Hematopoietic multipotent progenitor cell treated with erythropoietin and hydrocortisone succinate and interleukin-3 and kit ligand, for 15 days (in vitro differentiated cells): ENCODE measurements at regions not wholly inside any gene's neighbourhood (a gene's known extent, or its start where the extent isn't known, plus 50 kb on each side); places are given as distances from the start of the nearest gene placed in this dataset.
A peak's percentile ranks its signal among the peaks of the same experiment; 100 is the strongest.
"Not testable (repeated sequence)": the region's sequence is repeated elsewhere in the genome, so short reads cannot be mapped to it uniquely, and the experiment has no call there.

Experiments
- DNase-seq: peaks from one replicate; pipeline ENCODE4 v3.0.0-alpha.2; 2015; ENCODE audit warnings: low spot score

GRCh38 chr10:63783882-63784281 lies 262.7 kb downstream of the REEP3 start:
- DNase-seq, result no peak

GRCh38 chr10:63788152-63788821 lies 267.1 kb downstream of the REEP3 start:
- no peak for DNase-seq

GRCh38 chr10:63795094-63795860 lies 274.1 kb downstream of the REEP3 start:
- no peak for DNase-seq

- no peak for DNase-seq
These were observed 277.6 kb downstream of the REEP3 start for GRCh38 chr10:63798599-63799498.

GRCh38 chr10:63799521-63800300 lies 278.5 kb downstream of the REEP3 start:
- DNase-seq, result no peak

DNA sequence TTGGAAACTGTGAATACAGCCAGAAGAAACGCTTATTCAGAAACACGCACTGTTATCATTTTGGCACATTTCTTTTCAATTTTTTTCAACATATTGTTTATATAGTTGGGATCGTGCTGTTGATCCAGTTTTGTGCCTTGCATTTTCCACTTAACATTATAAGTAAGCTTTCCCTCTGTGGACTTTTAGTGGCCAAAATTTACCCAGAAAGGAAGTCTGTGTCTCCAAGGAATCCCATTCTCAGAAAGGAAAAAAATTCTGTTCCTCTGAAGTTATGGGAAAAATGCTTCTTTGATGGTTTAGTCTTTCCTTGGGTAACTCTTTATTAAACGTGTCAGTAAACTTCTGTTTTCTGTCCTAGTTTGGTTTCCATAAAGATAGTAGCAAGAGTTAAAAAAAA lies 280.0 kb downstream of the REEP3 start:
- DNase-seq, result no peak

GRCh38 chr10:63806330-63806729 lies 285.1 kb downstream of the REEP3 start:
- DNase-seq, result no peak

- DNase-seq, result no peak
These were observed 291.3 kb downstream of the REEP3 start for GRCh38 chr10:63812501-63812900.

DNA sequence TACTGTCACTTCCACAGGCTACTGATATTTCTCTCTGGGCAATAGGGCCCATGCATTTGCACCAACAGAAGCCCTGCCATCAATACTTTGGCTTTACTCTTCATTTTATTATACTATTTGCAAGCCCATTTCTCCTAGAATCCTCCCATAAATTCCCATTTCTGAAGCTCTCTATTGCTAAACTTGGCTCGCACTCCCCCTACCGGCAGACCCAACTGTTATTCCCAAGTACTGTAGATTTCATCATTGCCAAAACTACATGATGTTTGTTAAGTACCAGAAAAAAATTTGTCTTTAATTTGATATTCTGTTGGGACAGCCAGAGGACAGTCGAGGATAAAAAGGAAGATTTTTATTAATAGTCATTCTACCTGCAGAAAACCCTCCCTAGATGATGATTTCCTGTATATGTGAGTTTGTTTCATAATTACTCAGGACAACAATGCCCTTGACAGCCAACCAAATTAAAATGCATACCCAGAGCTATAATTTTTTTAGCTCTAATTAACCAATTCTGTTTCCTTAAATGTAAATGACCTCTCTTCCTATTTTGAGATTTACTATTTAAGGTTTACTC lies 298.6 kb downstream of the REEP3 start:
- peak; percentile 9 for DNase-seq

DNA sequence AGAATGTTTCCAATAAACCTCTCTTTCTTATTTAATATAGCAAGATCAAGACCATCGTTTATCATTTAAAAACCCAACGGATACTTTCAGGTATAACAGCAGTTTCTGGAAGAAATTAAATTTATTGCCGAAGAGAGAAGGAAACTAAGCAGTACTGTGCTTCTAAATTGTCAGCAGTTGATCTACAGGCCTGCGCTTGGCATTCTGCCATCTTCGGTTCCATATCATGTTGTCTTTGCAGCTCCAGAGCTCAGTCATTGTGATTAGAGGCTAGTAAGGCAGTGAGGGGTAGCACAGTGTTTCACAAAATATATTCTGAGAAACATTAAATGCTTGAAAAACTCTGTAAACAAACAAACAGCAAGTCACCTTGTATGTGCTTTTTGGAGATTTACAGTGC lies 301.3 kb downstream of the REEP3 start:
- DNase-seq, result no peak

DNA sequence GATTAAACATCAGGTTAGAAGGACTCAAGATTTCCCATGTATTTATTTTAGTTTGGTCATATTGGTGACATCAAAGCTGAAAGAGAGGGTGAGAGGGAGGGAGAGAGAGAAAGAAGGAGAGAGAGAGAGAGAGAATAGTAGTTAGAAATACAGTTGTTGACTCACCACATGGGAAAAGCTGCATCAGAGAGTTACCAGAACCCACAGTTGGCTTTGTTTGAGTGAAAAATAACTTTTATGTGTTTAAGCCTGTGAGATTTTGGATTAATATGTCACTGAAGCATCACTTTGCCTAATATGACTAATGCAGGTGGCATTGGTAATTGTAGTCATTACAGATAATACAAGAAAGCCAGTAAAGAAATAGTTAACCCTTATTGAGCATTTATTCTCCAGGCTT lies 303.9 kb downstream of the REEP3 start:
- no peak for DNase-seq

- DNase-seq, result no peak
These were observed 304.6 kb downstream of the REEP3 start for GRCh38 chr10:63825766-63826165.

- not testable (repeated sequence) for DNase-seq
These were observed 305.8 kb downstream of the REEP3 start for GRCh38 chr10:63827018-63827417.

DNA sequence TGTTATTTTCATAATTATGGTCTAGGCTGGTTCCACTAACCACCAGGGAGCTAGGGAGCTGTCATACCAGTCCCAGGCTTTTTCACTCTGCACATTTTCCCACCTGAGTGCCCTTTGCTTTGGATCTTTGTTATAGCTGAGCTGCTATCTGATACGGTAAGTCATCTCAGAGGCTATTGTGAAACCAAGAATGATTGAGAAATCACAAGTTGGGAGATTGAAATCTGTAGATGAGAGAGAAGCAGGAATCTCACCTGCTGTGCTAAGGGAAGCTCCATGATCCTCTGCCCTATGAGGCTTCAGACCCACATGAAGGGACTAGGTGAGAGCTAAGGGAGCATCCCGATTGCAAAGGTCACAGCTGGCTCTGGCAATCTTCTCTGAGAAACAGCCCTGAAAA lies 307.8 kb downstream of the REEP3 start:
- DNase-seq, result no peak

DNA sequence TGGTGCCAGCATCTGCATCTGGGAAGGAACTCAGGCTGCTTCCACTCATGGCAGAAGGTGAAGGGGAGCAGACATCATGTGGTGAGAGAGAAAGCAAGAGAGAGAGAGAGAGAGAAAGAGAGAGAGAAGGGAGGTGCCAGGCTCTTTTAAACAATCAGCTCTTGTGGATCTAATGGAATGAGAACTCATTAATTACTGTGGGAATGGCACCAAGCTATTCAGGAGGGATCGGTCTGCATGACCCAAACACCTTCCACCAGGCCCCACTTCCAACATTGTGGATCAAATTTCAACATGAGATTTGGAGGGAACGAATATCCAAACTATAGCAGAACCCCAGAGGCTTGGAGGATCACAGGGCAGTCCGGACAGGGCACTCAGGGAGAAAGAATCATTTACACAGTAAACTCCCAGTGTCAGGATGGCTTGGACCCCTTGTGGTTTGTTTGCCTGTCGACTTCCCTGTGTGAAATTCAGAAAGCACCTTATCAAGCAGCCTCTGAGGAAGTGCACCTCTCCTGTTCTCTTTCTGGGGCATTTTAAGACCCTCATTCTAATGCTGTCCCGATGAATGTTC lies 308.5 kb downstream of the REEP3 start:
- no peak for DNase-seq

GRCh38 chr10:63832686-63833085 lies 311.5 kb downstream of the REEP3 start:
- no peak for DNase-seq

DNA sequence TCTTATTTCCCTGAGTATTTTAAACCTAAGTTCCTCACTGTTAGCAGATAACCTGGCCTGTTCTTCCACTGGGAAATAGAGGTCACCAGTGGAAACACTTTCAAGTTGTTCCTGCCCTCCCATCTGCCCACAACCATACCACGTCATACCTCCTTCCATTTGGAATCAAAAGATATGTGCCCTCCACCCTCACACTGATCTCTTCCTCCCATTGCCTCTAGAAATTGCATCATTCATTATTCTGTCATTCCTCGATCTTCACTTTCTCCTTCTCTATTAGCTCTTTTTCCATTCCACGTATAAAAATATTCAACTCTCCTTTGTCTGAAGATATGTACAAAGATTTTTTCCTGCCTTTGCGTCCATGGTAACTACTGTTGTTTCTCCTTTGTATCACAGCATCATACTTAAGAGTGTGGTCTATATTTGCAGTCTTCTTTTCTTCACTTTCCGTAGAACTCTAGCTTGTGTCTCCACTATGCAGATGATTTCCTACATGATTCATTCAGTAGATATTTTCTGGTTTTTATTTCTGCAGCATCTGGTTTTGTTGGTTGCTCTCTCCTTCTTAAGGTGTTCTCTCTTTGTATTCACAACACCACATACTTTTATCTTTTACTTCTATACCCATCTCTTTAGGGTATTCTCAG lies 312.3 kb downstream of the REEP3 start:
- no peak for DNase-seq

GRCh38 chr10:63836666-63837442 lies 315.7 kb downstream of the REEP3 start:
- DNase-seq, result no peak

GRCh38 chr10:63841761-63842160 lies 320.6 kb downstream of the REEP3 start:
- no peak for DNase-seq

DNA sequence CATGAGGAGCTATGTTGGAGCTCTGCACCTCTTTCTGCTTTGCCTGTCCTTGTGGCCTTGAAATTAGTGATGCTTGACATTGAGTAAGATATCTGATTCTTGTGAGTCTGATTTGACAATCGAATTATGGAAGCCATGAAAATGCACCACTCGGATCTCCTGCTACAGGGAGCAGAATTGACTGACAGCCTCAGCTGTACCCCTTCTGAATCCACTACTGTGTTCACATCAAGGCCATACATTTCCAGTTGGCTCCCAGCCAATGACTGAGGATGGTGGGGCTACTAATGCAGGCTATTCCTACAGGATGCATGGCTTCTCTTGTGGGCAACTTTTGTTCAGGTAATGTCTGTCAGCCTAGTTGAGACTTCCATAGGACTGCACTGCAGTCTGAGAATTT lies 321.9 kb downstream of the REEP3 start:
- no peak for DNase-seq
